ENCODE measurements at regions not wholly inside any gene's neighbourhood (a gene's known extent, or its start where the extent isn't known, plus 50 kb on each side); places are given as distances from the start of the nearest gene placed in this dataset.

- TF ChIP-seq CTCF (IDR thresholded peaks at IDR 0.05; ENCODE audit: low read depth, low read length) = no peak
- no peaks in the 10 kb centered on the region for H3K27me3 ChIP-seq
- DNase-seq (ENCODE audit: low read depth in 1 of 2, low spot score in 1 of 2) = no peak
- no peaks in the 10 kb centered on the region for H3K9me3 ChIP-seq (ENCODE audit: low read depth)
- no peak overlapping the region for H3K27ac ChIP-seq
- no peaks in the 10 kb centered on the region for H3K4me1 ChIP-seq (ENCODE audit: low read depth)
- H3K36me3 ChIP-seq = no peaks in the 10 kb centered on the region
- H3K4me3 ChIP-seq = no peak overlapping the region
These were observed 484.8 kb upstream of the CNTNAP5 start for GRCh38 chr2:123540291-123540690.

- Histone ChIP-seq H3K27ac (no peak overlapping the region), H3K36me3 (no peaks in the 10 kb centered on the region), H3K4me3 (no peak overlapping the region), H3K27me3 (no peaks in the 10 kb centered on the region), H3K9me3 (ENCODE audit: low read depth) (no peaks in the 10 kb centered on the region), H3K4me1 (ENCODE audit: low read depth) (no peaks in the 10 kb centered on the region)
- DNase-seq (ENCODE audit: low read depth in 1 of 2, low spot score in 1 of 2) = no peak
- no peak for TF ChIP-seq CTCF (IDR thresholded peaks at IDR 0.05; ENCODE audit: low read depth, low read length)
These were observed 478.7 kb upstream of the CNTNAP5 start for GRCh38 chr2:123546353-123546752.

- H3K27me3 ChIP-seq = no peaks in the 10 kb centered on the region
- no peak for TF ChIP-seq CTCF (IDR thresholded peaks at IDR 0.05; ENCODE audit: low read depth, low read length)
- H3K27ac ChIP-seq = no peak overlapping the region
- no peaks in the 10 kb centered on the region for H3K4me1 ChIP-seq (ENCODE audit: low read depth)
- DNase-seq (ENCODE audit: low read depth in 1 of 2, low spot score in 1 of 2) = no peak
- no peaks in the 10 kb centered on the region for H3K36me3 ChIP-seq
- H3K4me3 ChIP-seq = no peak overlapping the region
- H3K9me3 ChIP-seq (ENCODE audit: low read depth) = no peaks in the 10 kb centered on the region
These were observed 461.6 kb upstream of the CNTNAP5 start for GRCh38 chr2:123563515-123563914.

GRCh38 chr2:123566291-123566946, 458.7 kb upstream of the CNTNAP5 start:
- DNase-seq (ENCODE audit: low read depth in 1 of 2, low spot score in 1 of 2) = no peak
- no peak overlapping the region for H3K27ac ChIP-seq
- no peaks in the 10 kb centered on the region for H3K36me3 ChIP-seq
- TF ChIP-seq CTCF (IDR thresholded peaks at IDR 0.05; ENCODE audit: low read depth, low read length) = no peak
- H3K4me1 ChIP-seq (ENCODE audit: low read depth) = no peaks in the 10 kb centered on the region
- no peak overlapping the region for H3K4me3 ChIP-seq
- no peaks in the 10 kb centered on the region for H3K9me3 ChIP-seq (ENCODE audit: low read depth)
- no peaks in the 10 kb centered on the region for H3K27me3 ChIP-seq

GRCh38 chr2:123578016-123578415, 447.1 kb upstream of the CNTNAP5 start:
- DNase-seq (ENCODE audit: low read depth in 1 of 2, low spot score in 1 of 2) = no peak
- TF ChIP-seq CTCF (IDR thresholded peaks at IDR 0.05; ENCODE audit: low read depth, low read length) = no peak

More at GRCh38 chr2:123578016-123578415, 447.1 kb upstream of the CNTNAP5 start:
- H3K9me3 ChIP-seq (ENCODE audit: low read depth) = no peaks in the 10 kb centered on the region
- no peak overlapping the region for H3K27ac ChIP-seq
- no peaks in the 10 kb centered on the region for H3K36me3 ChIP-seq
- H3K4me1 ChIP-seq (ENCODE audit: low read depth) = no peaks in the 10 kb centered on the region
- H3K27me3 ChIP-seq = no peaks in the 10 kb centered on the region
- no peak overlapping the region for H3K4me3 ChIP-seq
